Natural killer cell (primary cell): ENCODE measurements at regions not wholly inside any gene's neighbourhood (a gene's known extent, or its start where the extent isn't known, plus 50 kb on each side); places are given as distances from the start of the nearest gene placed in this dataset.
A peak's percentile ranks its signal among the peaks of the same experiment; 100 is the strongest.

Experiments used
- ATAC-seq, 3 donors: fragments of 150-1000 bp in 2 of 3; fragments of 200-7000 bp in 1 of 3; cut with Tn5 transposase; 1 replicate in 1 of 3; 2 replicates in 2 of 3; pipeline ENCODE4 v1.10.0; 2021; ENCODE audit warnings: mild to moderate bottlenecking in 2 of 3, moderate library complexity in 2 of 3
- DNase-seq, 2 donors: peaks; one replicate each; pipeline versions ENCODE4 v3.0.0 to v3.0.0-alpha.2; 2013 to 2021; ENCODE audit warnings: mixed read lengths in 1 of 2
- H3K27ac ChIP-seq: one replicate; pipeline ENCODE4 v1.5.1; 2013; ENCODE audit warnings: mild to moderate bottlenecking, low read length
- H3K27me3 ChIP-seq: one replicate; pipeline ENCODE4 v1.6.1; 2013; ENCODE audit warnings: low read length; ENCODE audit not compliant: control insufficient read depth, insufficient read depth
- H3K36me3 ChIP-seq: one replicate; pipeline ENCODE4 v1.6.1; 2013; ENCODE audit warnings: low read length; ENCODE audit not compliant: control insufficient read depth, insufficient read depth
- H3K4me1 ChIP-seq: one replicate; pipeline ENCODE4 v1.6.1; 2013; ENCODE audit warnings: low read length; ENCODE audit not compliant: control insufficient read depth, insufficient read depth
- H3K4me3 ChIP-seq: one replicate; pipeline ENCODE4 v1.5.1; 2013; ENCODE audit warnings: low read length
- H3K9me3 ChIP-seq: one replicate; pipeline ENCODE4 v1.6.1; 2013; ENCODE audit warnings: low read length; ENCODE audit not compliant: control insufficient read depth, insufficient read depth
- H3K27ac Mint-ChIP-seq, 2 donors: one replicate each; pipeline ENCODE4 v1.8.0; 2022; ENCODE audit warnings: mild to moderate bottlenecking in 2 of 2, mixed read lengths in 2 of 2, moderate library complexity in 1 of 2
- H3K27me3 Mint-ChIP-seq, 2 donors: one replicate each; pipeline ENCODE4 v1.8.0; 2022; ENCODE audit warnings: low read depth in 2 of 2, mixed read lengths in 2 of 2
- H3K36me3 Mint-ChIP-seq: one replicate; pipeline ENCODE4 v1.8.0; 2022; ENCODE audit warnings: mixed read lengths
- H3K4me1 Mint-ChIP-seq, 2 donors: one replicate each; pipeline ENCODE4 v1.8.0; 2022; ENCODE audit warnings: mixed read lengths in 2 of 2
- H3K4me3 Mint-ChIP-seq: one replicate; pipeline ENCODE4 v1.8.0; 2022; ENCODE audit warnings: mild to moderate bottlenecking, moderate library complexity, mixed read lengths
- H3K9me3 Mint-ChIP-seq, 2 donors: one replicate each; pipeline ENCODE4 v1.8.0; 2022; ENCODE audit warnings: mixed read lengths in 2 of 2
- CTCF ChIP-seq: fragments of 200-600 bp; IDR thresholded peaks from one replicate; pipeline ENCODE4 v1.8.0; 2022; ENCODE audit warnings: antibody characterized with exemption
- WGBS: methylation state at CpG from one replicate; pipeline ENCODE4 v1.1.7; 2013; ENCODE audit warnings: missing lambda C conversion rate; ENCODE audit not compliant: insufficient coverage; 5-methylcytosine and 5-hydroxymethylcytosine counted together
- intact Hi-C: fragments of 100-400 bp; cut with micrococcal nuclease; formaldehyde crosslinking; loops from one replicate; pipeline ENCODE4 v1.14.2; 2022

GRCh38 chr11:13168271-13168670, 109.3 kb upstream of the BMAL1 start:
- no peak for ATAC-seq
- Mint-ChIP-seq H3K4me3 (no peak overlapping the region), H3K27ac (no peak overlapping the region), H3K36me3 (no peaks in the 10 kb centered on the region), H3K27me3 (peaks cover 8 to 17% of the 10 kb centered on the region in 2 donors), H3K4me1 (no peaks in the 10 kb centered on the region), H3K9me3 (no peaks in the 10 kb centered on the region)
- H3K4me1 ChIP-seq, result no peaks in the 10 kb centered on the region
- no peaks in the 10 kb centered on the region for H3K9me3 ChIP-seq
- DNase-seq, result no peak
- no peaks in the 10 kb centered on the region for H3K36me3 ChIP-seq
- WGBS, result 76% methylated on average over 4 of the region's 4 CpGs
- H3K4me3 ChIP-seq, result no peak overlapping the region
- H3K27ac ChIP-seq, result no peak overlapping the region
- intact Hi-C loops, result no loop called here
- no peak for TF ChIP-seq CTCF
- H3K27me3 ChIP-seq, result no peaks in the 10 kb centered on the region

GRCh38 chr11:13169709-13170108, 107.9 kb upstream of the BMAL1 start:
- 65% methylated on average over 1 of the region's 2 CpGs for WGBS
- DNase-seq (no peak), ATAC-seq (no peak)
- Histone ChIP-seq H3K36me3 (no peaks in the 10 kb centered on the region), H3K27me3 (peaks cover 2% of the 10 kb centered on the region), H3K27ac (no peak overlapping the region), H3K9me3 (no peaks in the 10 kb centered on the region), H3K4me3 (no peak overlapping the region), H3K4me1 (no peaks in the 10 kb centered on the region)
- intact Hi-C loops, result no loop called here
- no peak for TF ChIP-seq CTCF
- Mint-ChIP-seq H3K4me3 (no peak overlapping the region), H3K4me1 (no peaks in the 10 kb centered on the region), H3K9me3 (no peaks in the 10 kb centered on the region), H3K27ac (no peak overlapping the region), H3K27me3 (peaks cover 9 to 28% of the 10 kb centered on the region in 2 donors), H3K36me3 (no peaks in the 10 kb centered on the region)

GRCh38 chr11:13174090-13174489, 103.5 kb upstream of the BMAL1 start:
- H3K9me3 ChIP-seq, result no peaks in the 10 kb centered on the region
- no peak overlapping the region for H3K27ac ChIP-seq
- Mint-ChIP-seq H3K27me3 (peaks cover 6 to 17% of the 10 kb centered on the region in 2 donors), H3K9me3 (no peaks in the 10 kb centered on the region), H3K4me3 (no peak overlapping the region), H3K4me1 (no peaks in the 10 kb centered on the region), H3K36me3 (no peaks in the 10 kb centered on the region), H3K27ac (no peak overlapping the region)
- TF ChIP-seq CTCF, result no peak
- WGBS, result 73% methylated on average over 3 of the region's 6 CpGs
- DNase-seq, result no peak
- H3K4me1 ChIP-seq, result no peaks in the 10 kb centered on the region
- no peak for ATAC-seq
- H3K4me3 ChIP-seq, result no peak overlapping the region
- H3K27me3 ChIP-seq, result peaks cover 2% of the 10 kb centered on the region
- H3K36me3 ChIP-seq, result no peaks in the 10 kb centered on the region
- intact Hi-C loops, result no loop called here

- Histone ChIP-seq H3K27me3 (no peaks in the 10 kb centered on the region), H3K4me3 (no peak overlapping the region), H3K4me1 (no peaks in the 10 kb centered on the region), H3K27ac (no peak overlapping the region), H3K9me3 (no peaks in the 10 kb centered on the region), H3K36me3 (no peaks in the 10 kb centered on the region)
- ATAC-seq (peak in 1 of 3 donors; percentile 48), DNase-seq (peak in 1 of 2 donors; percentile 53)
- intact Hi-C loops, result loop anchor here (1.0 kb wide), 1 partner anchor 161 kb away; no protein-coding TSS in a partner anchor
- Mint-ChIP-seq H3K27ac (no peak overlapping the region), H3K9me3 (peaks cover under 1 to 8% of the 10 kb centered on the region in 2 donors), H3K4me3 (no peak overlapping the region), H3K36me3 (peaks cover 4% of the 10 kb centered on the region), H3K27me3 (peaks cover 9% of the 10 kb centered on the region in 2 donors), H3K4me1 (peaks cover 4 to 6% of the 10 kb centered on the region in 2 donors)
- WGBS, result 0% methylated on average over 3 of the region's 6 CpGs
- TF ChIP-seq CTCF, result peak; percentile 21
Measured at GRCh38 chr11:13183094-13183825, 94.3 kb upstream of the BMAL1 start.
